Omental fat pad (tissue), 3 donors: ENCODE measurements at regions not wholly inside any gene's neighbourhood (a gene's known extent, or its start where the extent isn't known, plus 50 kb on each side); places are given as distances from the start of the nearest gene placed in this dataset.

Experiments used
- ATAC-seq: fragments of 150-250 bp; one replicate; pipeline ENCODE4 v1.9.1; 2016; ENCODE audit warnings: mild to moderate bottlenecking, moderate library complexity; ENCODE audit not compliant: low FRiP score
- DNase-seq: peaks from one replicate; pipeline ENCODE4 v3.0.0-alpha.2; 2019; ENCODE audit warnings: low spot score
- TF ChIP-seq, protein P1 (sequence below), 3 donors: fragments of 450-650 bp; IDR thresholded peaks; one replicate each; pipeline ENCODE4 v1.5.1; 2016 to 2017; ENCODE audit warnings: antibody characterized with exemption in 3 of 3, mild to moderate bottlenecking in 3 of 3, moderate library complexity in 2 of 3

GRCh38 chr2:66346231-66346664 lies 88.7 kb upstream of the MEIS1 start:
- ATAC-seq, result no peak
- TF ChIP-seq, protein P1, sequence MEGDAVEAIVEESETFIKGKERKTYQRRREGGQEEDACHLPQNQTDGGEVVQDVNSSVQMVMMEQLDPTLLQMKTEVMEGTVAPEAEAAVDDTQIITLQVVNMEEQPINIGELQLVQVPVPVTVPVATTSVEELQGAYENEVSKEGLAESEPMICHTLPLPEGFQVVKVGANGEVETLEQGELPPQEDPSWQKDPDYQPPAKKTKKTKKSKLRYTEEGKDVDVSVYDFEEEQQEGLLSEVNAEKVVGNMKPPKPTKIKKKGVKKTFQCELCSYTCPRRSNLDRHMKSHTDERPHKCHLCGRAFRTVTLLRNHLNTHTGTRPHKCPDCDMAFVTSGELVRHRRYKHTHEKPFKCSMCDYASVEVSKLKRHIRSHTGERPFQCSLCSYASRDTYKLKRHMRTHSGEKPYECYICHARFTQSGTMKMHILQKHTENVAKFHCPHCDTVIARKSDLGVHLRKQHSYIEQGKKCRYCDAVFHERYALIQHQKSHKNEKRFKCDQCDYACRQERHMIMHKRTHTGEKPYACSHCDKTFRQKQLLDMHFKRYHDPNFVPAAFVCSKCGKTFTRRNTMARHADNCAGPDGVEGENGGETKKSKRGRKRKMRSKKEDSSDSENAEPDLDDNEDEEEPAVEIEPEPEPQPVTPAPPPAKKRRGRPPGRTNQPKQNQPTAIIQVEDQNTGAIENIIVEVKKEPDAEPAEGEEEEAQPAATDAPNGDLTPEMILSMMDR (IDR thresholded peaks at IDR 0.05), result no peak
- no peak for DNase-seq

DNA sequence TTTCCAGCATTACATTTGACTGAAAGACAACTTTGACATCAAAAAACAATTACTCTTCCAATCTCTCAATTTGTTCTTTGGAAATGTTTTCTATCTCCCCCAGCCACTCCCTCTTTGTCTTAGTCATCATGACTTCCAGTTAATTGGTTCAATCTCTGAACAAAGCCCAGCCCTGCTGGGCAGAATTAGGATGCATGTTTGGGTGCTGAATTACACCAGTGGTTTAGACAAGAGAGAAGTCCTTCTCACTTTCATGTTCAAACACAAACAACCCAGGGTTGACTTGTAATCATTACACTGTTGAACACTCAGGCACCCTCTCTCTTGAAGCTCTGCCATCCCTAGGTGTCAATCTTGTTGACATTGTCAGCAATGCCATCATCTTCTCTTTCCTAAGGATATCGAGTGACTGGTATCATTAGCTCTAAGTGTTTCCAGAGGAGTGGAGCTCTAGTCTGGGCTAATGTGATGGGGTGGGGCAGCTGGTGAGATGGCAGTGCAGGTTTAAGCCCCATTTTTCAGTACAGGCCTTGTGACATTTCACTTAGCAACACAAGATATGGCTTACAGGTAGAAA lies 90.8 kb upstream of the MEIS1 start:
- no peak for ATAC-seq
- no peak for DNase-seq
- TF ChIP-seq, protein P1 (IDR thresholded peaks at IDR 0.05), result no peak

DNA sequence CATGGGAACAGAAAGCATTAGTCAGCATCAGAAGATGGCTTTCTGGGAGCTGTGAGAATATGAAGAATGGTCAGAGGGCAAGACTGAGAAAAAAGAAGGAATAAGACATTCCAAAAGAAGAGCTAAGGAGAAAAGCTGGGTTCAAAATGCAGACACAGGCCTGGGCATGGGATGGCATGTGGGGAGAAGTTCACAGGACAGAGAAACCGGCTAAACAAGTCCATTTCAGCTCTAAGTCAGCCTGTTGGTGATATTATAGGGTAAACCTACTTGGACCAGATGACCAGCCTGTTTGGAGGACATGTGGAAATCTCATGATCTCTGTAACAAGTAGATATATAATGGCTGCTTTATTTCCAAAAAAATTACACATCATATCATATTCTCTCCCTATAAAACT lies 91.7 kb upstream of the MEIS1 start:
- DNase-seq (no peak), ATAC-seq (no peak)
- TF ChIP-seq, protein P1 (IDR thresholded peaks at IDR 0.05), result no peak

GRCh38 chr2:66340521-66340920 lies 94.4 kb upstream of the MEIS1 start:
- ATAC-seq (no peak), DNase-seq (no peak)
- TF ChIP-seq, protein P1 (IDR thresholded peaks at IDR 0.05), result no peak

- ATAC-seq (peak; percentile 57), DNase-seq (no peak)
- TF ChIP-seq, protein P1 (IDR thresholded peaks at IDR 0.05), result no peak
These were observed 100.5 kb upstream of the MEIS1 start for GRCh38 chr2:66334237-66335029.

GRCh38 chr2:66331176-66331575 lies 103.7 kb upstream of the MEIS1 start:
- DNase-seq (no peak), ATAC-seq (no peak)
- TF ChIP-seq, protein P1 (IDR thresholded peaks at IDR 0.05), result no peak
